Cardiac fibroblast (primary cell): ENCODE measurements at regions not wholly inside any gene's neighbourhood (a gene's known extent, or its start where the extent isn't known, plus 50 kb on each side); places are given as distances from the start of the nearest gene placed in this dataset.

Source experiments
- DNase-seq, 2 donors: peaks; one replicate each; pipeline versions ENCODE4 v3.0.0 to v3.0.0-alpha.2; 2010; ENCODE audit warnings: low read depth in 2 of 2
- H3K4me3 ChIP-seq, 2 donors: replicated peaks in 1 of 2; 1 replicate in 1 of 2; 2 replicates in 1 of 2; pipeline ENCODE4 v1.5.1; 2011; ENCODE audit warnings: low read depth in 2 of 2, low read length in 2 of 2, mild to moderate bottlenecking in 2 of 2, moderate library complexity in 1 of 2
- TF ChIP-seq, protein P1 (sequence below): IDR thresholded peaks from one replicate; pipeline ENCODE4 v1.5.1; 2011; ENCODE audit warnings: low read depth, mild to moderate bottlenecking, low read length, inconsistent platforms

GRCh38 chr4:63493265-63493664 lies 916.0 kb downstream of the TECRL start:
- no peak overlapping the region for H3K4me3 ChIP-seq
- DNase-seq: no peak
- TF ChIP-seq, protein P1, sequence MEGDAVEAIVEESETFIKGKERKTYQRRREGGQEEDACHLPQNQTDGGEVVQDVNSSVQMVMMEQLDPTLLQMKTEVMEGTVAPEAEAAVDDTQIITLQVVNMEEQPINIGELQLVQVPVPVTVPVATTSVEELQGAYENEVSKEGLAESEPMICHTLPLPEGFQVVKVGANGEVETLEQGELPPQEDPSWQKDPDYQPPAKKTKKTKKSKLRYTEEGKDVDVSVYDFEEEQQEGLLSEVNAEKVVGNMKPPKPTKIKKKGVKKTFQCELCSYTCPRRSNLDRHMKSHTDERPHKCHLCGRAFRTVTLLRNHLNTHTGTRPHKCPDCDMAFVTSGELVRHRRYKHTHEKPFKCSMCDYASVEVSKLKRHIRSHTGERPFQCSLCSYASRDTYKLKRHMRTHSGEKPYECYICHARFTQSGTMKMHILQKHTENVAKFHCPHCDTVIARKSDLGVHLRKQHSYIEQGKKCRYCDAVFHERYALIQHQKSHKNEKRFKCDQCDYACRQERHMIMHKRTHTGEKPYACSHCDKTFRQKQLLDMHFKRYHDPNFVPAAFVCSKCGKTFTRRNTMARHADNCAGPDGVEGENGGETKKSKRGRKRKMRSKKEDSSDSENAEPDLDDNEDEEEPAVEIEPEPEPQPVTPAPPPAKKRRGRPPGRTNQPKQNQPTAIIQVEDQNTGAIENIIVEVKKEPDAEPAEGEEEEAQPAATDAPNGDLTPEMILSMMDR: no peak

DNA sequence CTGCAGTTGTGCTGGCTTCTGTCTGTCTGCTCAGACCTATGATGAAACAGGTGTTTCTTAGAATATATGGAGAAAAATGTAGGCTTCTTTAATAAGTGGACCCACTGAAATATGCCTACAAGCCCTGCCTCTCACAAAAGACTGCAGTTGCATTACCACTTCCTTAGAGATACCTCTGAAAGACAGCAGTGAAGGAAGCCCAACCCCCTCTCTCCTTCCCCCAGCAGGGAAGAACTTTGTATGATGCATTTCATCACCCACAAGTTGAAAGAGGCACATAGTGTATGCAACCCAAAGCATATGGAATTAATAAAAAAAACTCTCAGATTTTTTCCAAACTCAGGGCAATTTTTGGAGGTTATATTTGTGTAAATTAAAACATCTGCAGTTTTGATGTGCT lies 916.7 kb downstream of the TECRL start:
- H3K4me3 ChIP-seq: no peak overlapping the region
- TF ChIP-seq, protein P1: no peak
- no peak for DNase-seq

DNA sequence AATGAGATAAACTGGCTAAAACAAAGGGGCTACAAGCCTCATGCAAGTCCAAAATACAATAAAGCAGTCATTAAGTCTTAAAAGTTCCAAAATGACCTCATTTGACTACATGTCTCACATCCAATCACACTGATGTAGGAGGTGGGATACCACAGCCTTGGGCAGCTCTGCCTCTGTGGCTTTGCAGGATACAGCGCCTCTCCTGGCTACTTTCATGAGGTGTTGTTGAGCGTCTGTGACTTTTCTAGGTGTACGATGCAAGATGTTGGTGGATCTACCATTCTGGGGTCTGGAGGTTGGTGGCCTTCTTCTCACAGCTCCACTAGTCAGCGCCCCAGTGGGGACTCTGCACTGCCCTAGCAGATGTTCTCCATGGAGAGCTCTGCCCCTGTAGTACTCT lies 944.9 kb downstream of the TECRL start:
- DNase-seq: no peak
- TF ChIP-seq, protein P1: no peak
- no peak overlapping the region for H3K4me3 ChIP-seq

DNA sequence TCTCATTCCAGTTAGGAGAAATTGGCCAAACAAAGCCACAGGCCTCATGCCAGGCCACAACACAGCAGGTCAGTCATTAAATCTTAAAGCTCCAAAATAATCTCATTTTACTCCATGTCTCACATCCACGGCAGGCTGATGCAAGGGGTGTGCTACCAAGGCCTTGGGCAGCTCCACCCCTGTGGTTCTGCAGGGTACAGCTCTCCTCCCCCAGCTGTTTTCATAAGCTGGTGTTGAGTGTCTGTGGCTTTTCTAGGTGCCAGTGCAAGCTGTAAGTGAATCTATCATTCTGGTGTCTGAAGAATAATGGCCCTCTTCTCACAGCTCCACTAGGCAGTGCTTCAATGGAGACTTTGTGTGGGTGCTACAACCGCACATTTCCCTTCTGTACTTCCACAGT lies 949.2 kb downstream of the TECRL start:
- TF ChIP-seq, protein P1: no peak
- H3K4me3 ChIP-seq: no peak overlapping the region
- no peak for DNase-seq

- TF ChIP-seq, protein P1: no peak
Measured at GRCh38 chr4:63459329-63459728, 949.9 kb downstream of the TECRL start.

GRCh38 chr4:63458010-63458409 lies 951.2 kb downstream of the TECRL start:
- no peak overlapping the region for H3K4me3 ChIP-seq
- DNase-seq: no peak
- TF ChIP-seq, protein P1: no peak

More at GRCh38 chr4:63459329-63459728, 949.9 kb downstream of the TECRL start:
- no peak for DNase-seq
- H3K4me3 ChIP-seq: no peak overlapping the region

- DNase-seq: no peak
- H3K4me3 ChIP-seq: no peak overlapping the region
- TF ChIP-seq, protein P1: no peak
Measured at GRCh38 chr4:63440236-63440635, 969.0 kb downstream of the TECRL start.
